Fibroblast of pulmonary artery (primary cell): ENCODE measurements at regions not wholly inside any gene's neighbourhood (a gene's known extent, or its start where the extent isn't known, plus 50 kb on each side); places are given as distances from the start of the nearest gene placed in this dataset.

Source experiments
- DNase-seq: peaks from one replicate; pipeline ENCODE4 v3.0.0-alpha.2; 2010; ENCODE audit warnings: low read depth
- H3K4me3 ChIP-seq: replicated peaks from 2 replicates; pipeline ENCODE4 v1.5.1; 2011; ENCODE audit warnings: low read depth, mild to moderate bottlenecking, control low read depth, low read length, moderate library complexity
- CTCF ChIP-seq: IDR thresholded peaks from 2 replicates; pipeline ENCODE4 v1.5.1; 2011; ENCODE audit warnings: mild to moderate bottlenecking, control low read depth, low read length, inconsistent platforms; ENCODE audit errors: missing control alignments

DNA sequence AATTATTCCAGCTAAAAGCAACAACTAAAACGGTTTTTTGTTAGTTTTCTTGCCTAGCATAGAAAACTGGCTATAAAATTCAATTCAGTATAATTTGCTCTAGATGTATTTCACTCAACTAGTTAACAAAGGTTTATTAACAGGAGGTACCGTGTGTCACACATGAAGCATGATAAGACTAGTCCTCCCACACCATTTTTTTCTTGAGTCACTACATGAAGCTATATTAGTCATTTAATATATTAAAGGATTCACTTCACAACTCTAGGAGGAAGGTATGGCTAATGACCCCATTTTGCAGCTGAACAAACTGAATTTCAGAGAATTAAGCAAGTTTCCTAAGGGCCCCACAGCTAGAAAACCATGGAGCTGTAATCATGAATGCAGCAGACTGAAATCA is 307.8 kb upstream of the USP25 start:
- DNase-seq, result peak; percentile 35
- no peak overlapping the region for H3K4me3 ChIP-seq
- TF ChIP-seq CTCF, result no peak

DNA sequence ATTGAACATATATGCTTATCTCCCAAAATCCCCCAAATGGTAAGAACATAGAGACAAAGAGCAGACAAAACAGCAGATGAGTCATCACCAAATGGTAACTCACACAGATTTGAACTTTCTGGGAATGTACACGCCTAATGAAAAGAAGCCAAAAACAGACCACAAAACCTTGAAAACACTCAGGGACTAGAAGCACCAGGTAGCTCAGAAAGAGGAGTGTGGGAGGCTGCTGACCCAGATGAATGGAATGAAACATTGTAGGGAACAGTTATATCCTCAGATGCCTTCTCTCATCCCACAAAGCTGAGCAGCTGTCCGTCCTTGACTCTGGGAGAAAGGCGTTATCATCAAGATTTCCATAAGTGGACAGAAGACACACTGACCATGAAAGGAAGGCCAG is 307.0 kb upstream of the USP25 start:
- DNase-seq, result peak; percentile 89
- H3K4me3 ChIP-seq, result no peak overlapping the region
- TF ChIP-seq CTCF, result no peak

DNA sequence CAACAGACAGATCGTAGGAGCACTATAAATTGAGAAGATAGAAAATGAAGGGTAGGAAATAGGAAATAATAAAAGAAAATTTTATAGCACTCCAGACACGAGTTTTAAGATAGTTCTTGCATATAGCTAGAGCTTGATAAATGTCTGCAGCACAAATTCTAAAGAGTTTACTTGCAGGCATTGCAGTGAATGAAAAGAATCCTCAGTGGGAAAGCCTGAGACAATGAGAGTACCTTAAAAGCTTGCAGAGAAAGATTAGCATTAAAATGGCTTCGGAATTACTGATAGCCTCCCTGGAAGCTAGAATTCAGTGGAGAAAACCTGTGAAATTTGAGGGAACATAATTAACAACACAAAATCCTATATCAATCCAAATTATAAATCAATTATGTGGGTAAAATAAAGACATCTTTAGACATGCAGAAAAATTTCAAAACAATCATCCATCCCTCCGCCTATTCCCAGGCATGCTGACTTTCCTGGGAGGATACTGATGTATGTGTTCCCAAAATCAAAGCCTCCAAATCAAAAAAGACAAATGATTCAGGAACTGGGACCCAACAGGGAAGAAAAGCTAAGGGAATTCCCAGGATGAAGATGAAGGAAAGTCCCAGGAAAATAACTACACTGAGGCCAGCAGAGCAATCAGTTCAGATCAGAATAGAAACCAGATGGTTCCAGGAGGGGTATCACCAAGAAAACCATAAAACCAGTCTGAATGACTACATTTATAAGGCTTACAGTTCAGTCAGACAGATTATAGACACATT is 305.9 kb upstream of the USP25 start:
- TF ChIP-seq CTCF, result no peak
- no peak for DNase-seq

GRCh38 chr21:15425049-15425448 is 304.7 kb upstream of the USP25 start:
- no peak for DNase-seq
- no peak for TF ChIP-seq CTCF
- H3K4me3 ChIP-seq, result no peak overlapping the region

More for the DNA sequence above, 305.9 kb upstream of the USP25 start:
- H3K4me3 ChIP-seq, result no peak overlapping the region

DNA sequence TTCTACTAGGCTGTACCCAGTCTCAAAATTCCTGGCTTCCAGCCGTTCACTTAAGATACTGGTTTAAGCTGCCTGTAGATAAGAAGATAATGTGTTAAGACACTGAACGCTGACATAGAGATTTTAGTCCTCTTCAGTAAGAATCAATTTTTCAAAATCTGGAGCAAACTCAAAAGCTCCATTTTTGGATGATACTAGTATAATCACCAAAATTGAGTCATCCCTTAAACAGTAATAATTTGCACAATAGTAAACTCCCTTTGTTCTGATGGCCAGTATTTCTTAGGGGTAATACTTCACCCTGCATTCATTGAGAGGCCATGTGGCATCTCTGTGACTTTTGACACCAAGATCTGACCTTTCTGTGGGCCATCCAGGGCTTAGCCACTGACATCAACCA is 299.8 kb upstream of the USP25 start:
- no peak overlapping the region for H3K4me3 ChIP-seq
- DNase-seq, result peak; percentile 25
- no peak for TF ChIP-seq CTCF

DNA sequence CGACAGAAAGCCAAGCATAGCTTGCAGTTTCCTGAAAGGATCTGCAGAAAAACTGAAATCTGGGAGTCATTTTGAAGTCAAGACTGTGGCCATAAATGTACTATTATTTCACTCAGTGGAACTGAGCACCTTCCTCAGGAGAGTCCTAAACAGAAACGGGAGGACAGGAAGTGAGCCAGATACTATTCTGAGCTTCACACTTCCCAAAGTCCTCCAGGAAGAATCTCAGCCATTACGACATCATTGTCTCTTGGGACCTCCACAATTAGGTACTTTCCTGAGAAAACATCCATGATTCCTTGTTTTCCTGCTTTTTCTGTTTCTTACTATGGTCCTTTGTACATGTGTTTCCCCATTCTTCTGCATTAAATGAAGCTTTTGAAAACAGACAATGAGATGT is 299.2 kb upstream of the USP25 start:
- no peak for TF ChIP-seq CTCF
- DNase-seq, result peak; percentile 67

DNA sequence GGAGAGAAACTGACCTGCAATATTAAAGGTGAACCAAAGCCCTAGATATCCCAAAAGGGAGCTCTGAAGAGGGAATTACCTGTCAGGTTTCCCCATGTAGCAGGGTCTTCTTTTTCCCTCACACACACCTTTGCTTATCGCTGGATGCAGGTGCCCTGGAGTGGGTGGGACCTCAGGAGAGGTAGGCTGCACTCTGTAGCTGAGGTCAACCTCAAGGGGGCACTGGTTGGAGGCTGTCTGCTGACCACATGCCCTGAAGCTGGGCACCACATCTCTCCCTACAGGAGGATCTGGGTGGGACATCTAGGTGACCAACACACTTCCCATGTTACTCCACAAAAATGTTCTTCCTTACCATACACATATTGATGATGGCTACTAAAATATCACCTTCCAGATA is 298.7 kb upstream of the USP25 start:
- H3K4me3 ChIP-seq, result no peak overlapping the region
- DNase-seq, result no peak
- no peak for TF ChIP-seq CTCF

More for the DNA sequence above, 299.2 kb upstream of the USP25 start:
- no peak overlapping the region for H3K4me3 ChIP-seq
